Mammary epithelial cell (primary cell): ENCODE measurements at regions not wholly inside any gene's neighbourhood (a gene's known extent, or its start where the extent isn't known, plus 50 kb on each side); places are given as distances from the start of the nearest gene placed in this dataset.

Source experiments
- EZH2 ChIP-seq: IDR thresholded peaks from 2 replicates; pipeline ENCODE4 v1.6.1; 2012; ENCODE audit warnings: low read length, inconsistent platforms, borderline replicate concordance
- TF ChIP-seq, protein P1 (sequence below), 2 donors: IDR thresholded peaks in 1 of 2; conservative IDR thresholded peaks in 1 of 2; 2 replicates each; pipeline ENCODE4 v1.5.1; 2011 to 2012; ENCODE audit warnings: inconsistent platforms in 2 of 2, low read length in 2 of 2, mild to moderate bottlenecking in 2 of 2, control low read depth in 1 of 2, low read depth in 1 of 2; ENCODE audit not compliant: insufficient read depth in 1 of 2; ENCODE audit errors: extremely low read depth in 1 of 2

DNA sequence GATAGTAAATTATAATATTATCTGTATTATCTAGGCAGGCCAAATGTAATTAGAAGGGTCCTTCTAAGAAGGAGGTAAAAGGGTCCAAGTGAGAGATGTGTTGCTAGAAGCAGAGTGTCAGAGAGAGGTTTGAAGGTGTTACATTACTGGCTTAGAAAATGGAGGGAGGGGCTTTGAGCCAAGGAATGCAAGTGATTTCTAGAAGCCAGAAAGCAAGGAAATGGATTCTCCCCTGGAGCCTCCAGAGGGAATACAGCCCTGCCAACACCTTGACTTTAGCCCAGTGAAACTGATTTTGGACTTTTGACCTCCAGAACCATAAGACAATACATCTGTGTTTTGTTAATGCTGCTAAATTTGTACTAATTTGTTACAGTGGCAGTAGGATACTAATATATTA, 97.9 kb upstream of the IL6 start:
- TF ChIP-seq EZH2, result no peak
- TF ChIP-seq, protein P1, sequence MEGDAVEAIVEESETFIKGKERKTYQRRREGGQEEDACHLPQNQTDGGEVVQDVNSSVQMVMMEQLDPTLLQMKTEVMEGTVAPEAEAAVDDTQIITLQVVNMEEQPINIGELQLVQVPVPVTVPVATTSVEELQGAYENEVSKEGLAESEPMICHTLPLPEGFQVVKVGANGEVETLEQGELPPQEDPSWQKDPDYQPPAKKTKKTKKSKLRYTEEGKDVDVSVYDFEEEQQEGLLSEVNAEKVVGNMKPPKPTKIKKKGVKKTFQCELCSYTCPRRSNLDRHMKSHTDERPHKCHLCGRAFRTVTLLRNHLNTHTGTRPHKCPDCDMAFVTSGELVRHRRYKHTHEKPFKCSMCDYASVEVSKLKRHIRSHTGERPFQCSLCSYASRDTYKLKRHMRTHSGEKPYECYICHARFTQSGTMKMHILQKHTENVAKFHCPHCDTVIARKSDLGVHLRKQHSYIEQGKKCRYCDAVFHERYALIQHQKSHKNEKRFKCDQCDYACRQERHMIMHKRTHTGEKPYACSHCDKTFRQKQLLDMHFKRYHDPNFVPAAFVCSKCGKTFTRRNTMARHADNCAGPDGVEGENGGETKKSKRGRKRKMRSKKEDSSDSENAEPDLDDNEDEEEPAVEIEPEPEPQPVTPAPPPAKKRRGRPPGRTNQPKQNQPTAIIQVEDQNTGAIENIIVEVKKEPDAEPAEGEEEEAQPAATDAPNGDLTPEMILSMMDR (conservative IDR thresholded peaks at IDR 0.05 in 1 of 2, IDR thresholded peaks at IDR 0.05 in 1 of 2; ENCODE audit: extremely low read depth in 1 of 2, insufficient read depth in 1 of 2, low read depth in 1 of 2, low read length in 2 of 2), result no peak
